GM12801 (cell line): ENCODE measurements at regions not wholly inside any gene's neighbourhood (a gene's known extent, or its start where the extent isn't known, plus 50 kb on each side); places are given as distances from the start of the nearest gene placed in this dataset.

ENCODE experiments used
- TF ChIP-seq, protein P1 (sequence below): IDR thresholded peaks from one replicate; pipeline ENCODE4 v1.5.1; 2011; ENCODE audit warnings: control low read depth; ENCODE audit not compliant: insufficient read length; ENCODE audit errors: extremely low read depth

DNA sequence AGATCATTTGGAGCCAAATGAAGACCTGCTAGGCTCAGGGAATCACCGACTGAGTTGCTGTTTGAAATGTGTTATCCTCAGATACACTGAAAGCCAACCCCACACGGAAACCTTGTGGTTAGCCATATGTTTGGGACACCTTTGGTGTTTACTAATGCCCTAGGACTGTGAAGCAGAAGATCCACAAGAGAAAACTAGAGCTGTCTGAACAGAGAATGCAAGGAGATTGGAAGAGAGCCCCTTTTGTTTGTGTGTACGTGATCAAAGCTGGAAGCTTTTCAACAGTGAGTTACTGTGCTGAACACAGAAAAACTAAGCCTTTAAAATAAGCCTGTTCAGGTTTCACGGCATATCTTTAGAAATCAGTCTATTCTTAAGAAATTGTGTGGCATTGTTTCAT, 908.2 kb upstream of the ADGRL2 start:
- TF ChIP-seq, protein P1, sequence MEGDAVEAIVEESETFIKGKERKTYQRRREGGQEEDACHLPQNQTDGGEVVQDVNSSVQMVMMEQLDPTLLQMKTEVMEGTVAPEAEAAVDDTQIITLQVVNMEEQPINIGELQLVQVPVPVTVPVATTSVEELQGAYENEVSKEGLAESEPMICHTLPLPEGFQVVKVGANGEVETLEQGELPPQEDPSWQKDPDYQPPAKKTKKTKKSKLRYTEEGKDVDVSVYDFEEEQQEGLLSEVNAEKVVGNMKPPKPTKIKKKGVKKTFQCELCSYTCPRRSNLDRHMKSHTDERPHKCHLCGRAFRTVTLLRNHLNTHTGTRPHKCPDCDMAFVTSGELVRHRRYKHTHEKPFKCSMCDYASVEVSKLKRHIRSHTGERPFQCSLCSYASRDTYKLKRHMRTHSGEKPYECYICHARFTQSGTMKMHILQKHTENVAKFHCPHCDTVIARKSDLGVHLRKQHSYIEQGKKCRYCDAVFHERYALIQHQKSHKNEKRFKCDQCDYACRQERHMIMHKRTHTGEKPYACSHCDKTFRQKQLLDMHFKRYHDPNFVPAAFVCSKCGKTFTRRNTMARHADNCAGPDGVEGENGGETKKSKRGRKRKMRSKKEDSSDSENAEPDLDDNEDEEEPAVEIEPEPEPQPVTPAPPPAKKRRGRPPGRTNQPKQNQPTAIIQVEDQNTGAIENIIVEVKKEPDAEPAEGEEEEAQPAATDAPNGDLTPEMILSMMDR, result no peak

DNA sequence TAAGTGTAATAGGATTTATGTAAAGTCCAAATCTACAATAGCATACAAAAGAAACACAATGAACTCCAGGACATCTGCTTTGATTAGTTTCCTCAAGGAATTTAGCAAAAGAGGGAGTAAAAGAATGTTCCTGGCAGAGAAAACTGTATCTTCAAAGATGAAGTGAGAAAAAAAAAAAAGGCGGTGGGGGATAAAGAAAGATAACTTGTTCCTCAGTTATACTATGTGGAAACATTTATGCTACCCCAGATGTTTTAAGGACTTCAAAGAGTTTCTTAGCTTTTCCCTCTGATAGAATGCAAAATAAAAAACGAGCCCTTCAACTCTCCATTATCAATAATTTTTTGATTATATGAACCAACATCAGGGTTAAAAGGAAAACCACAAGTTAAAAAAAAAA, 908.9 kb upstream of the ADGRL2 start:
- TF ChIP-seq, protein P1, result no peak

DNA sequence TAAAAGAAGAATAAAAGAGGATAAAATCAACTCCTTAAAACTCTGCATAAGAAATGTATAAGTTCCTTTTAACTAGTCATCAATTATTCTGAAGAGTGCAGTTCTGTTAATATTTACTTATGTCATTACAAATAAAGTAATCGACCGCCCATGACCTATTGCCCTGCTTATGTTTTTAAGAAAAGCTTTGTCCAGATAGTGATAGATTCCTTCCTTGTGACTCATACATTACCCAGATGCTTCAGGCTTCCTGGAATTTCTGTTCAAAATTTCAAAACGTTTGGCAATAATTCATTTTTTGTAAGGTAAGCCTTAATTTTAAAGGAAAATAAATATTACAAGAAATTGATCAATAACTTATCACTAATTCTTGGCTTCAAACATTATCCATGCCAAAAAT, 918.2 kb upstream of the ADGRL2 start:
- TF ChIP-seq, protein P1, result no peak

DNA sequence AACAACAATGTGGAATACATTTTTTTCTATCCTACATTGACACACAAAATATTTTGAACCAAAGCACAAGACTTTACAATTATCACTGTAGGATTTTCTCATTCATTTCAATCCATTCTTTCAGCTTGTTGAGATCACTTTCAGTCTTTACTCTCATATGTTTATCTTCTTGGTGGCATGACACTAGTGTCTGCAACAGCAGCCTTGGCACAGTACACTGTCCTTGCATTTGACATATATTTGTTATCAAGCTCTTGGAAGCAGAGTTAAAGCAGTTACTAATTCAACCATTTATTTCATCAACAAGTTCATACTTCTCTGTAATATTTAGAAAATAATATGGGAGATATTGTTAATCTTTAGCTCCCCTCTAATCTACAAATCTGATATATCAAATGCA, 922.4 kb upstream of the ADGRL2 start:
- TF ChIP-seq, protein P1, result no peak

DNA sequence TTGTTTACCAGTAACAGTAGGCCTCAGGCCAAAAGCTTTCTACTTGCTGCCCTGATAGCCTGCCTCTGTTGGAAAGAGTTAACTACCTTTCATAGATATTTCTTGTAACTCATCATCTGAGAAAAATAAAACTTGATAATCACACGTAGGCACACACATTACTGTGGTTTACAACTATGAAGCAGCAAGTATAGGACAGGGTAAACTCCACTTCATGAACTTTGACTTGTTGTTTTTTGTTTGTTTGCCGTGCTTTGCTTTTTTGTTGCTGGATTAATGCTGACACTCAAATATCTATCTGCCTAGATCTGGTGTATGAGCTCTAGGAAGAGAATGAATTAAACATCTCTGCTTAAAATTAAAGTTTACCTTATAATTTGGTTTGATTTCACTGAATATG, 924.7 kb upstream of the ADGRL2 start:
- TF ChIP-seq, protein P1, result no peak

DNA sequence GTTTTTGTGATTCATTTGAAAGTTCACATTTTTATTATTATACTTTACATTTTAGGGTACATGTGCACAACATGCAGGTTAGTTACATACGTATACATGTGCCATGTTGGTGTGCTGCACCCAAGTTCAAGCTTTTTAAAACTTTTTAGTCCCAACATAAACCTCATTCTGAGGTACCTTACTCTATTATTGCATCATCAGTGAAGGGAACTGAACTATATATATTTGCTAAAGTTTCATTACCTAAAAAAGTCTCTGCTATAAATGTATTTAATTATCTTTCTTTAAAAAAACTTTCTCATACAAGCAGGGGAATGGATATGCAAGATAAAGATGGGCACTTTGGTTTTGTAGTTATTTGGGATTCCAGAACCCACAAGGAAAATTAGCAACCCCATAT, 931.4 kb upstream of the ADGRL2 start:
- TF ChIP-seq, protein P1, result no peak

DNA sequence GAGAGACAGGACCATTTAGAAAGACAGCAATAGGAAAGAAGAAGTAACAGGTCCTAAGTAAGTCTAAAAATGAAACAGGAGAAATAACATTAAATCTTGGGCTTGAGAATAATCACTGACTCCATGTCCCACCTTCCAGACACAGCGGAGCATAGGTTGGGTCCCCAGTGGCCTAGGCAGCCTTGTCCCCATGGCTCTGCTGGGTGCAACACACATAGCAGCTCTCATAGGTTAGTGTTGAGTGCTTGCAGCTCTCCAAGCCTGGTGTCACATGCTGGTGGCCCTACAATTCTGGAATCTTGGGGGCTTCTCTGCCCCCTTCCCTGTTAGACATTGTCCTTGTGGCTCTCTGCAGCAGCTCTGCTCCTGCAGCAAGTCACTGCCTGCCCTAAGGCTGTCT, 952.8 kb upstream of the ADGRL2 start:
- TF ChIP-seq, protein P1, result no peak

DNA sequence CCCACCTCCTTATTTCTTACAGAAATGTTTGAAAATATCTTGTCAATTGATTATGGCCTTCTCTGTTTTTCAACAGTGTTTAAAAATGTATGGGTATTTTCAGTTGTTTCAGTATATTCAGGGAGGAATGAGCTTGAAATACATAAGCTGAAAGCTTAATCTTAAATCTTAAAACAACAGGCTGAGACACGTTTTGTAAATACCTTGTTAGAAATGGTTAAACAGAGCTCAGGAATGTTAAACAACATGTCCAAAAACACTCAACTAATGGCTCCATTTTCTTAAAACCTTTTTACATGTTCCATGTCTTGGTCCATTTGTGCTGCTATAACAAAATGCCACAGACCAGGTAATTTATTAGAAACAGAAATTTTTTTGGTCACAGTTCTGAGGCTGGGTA, 953.8 kb upstream of the ADGRL2 start:
- TF ChIP-seq, protein P1, result no peak
